ENCODE measurements at regions not wholly inside any gene's neighbourhood (a gene's known extent, or its start where the extent isn't known, plus 50 kb on each side); places are given as distances from the start of the nearest gene placed in this dataset.

DNA sequence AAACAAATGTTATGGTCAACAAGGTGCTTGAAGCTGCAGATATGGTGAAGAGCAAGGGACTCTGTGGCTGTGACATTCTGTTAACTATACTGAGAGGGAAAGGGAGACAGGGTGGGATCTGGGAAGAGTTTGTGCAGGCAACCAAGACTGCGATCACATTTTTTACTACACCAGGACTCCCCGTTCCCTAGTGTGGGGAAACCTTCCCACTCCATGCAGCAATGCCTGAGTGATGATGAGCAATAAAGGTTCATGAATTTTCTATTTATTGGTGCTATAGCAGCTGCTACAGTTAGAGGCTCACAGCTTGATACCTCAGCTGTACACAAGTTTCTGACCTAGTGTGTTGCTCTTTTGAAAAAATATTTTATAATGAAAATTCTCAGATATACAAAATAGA lies 160.9 kb upstream of the SGO1 start:
- DNase-seq (ENCODE audit: low spot score): no peak
- CTCF ChIA-PET: no interaction called here
- POLR2A ChIA-PET (ENCODE audit: low non-redundant PET): no interaction called here
- H3K27ac ChIP-seq: no peak overlapping the region
- TF ChIP-seq, protein P1, sequence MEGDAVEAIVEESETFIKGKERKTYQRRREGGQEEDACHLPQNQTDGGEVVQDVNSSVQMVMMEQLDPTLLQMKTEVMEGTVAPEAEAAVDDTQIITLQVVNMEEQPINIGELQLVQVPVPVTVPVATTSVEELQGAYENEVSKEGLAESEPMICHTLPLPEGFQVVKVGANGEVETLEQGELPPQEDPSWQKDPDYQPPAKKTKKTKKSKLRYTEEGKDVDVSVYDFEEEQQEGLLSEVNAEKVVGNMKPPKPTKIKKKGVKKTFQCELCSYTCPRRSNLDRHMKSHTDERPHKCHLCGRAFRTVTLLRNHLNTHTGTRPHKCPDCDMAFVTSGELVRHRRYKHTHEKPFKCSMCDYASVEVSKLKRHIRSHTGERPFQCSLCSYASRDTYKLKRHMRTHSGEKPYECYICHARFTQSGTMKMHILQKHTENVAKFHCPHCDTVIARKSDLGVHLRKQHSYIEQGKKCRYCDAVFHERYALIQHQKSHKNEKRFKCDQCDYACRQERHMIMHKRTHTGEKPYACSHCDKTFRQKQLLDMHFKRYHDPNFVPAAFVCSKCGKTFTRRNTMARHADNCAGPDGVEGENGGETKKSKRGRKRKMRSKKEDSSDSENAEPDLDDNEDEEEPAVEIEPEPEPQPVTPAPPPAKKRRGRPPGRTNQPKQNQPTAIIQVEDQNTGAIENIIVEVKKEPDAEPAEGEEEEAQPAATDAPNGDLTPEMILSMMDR (conservative IDR thresholded peaks at IDR 0.05; ENCODE audit: low read depth): no peak

DNA sequence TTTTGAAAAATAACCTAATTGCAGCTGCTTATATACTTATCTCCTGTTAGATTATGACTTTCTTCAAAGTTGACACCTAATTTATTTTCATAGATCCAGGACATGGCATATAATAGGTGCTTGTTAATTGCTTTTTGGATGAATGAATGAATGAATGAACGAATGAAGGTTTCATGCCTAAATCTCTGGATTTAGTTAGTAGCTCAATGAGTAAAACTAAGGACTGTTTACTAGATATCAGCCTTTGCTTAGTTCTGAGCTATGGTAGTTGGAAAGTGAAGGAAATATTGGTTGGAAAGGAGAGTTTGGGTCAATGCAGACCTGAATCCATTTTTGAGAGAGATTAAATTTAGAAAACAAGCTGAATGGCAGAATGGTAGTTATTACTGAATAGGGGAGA lies 160.4 kb upstream of the SGO1 start:
- ChIA-PET CTCF (no interaction called here), POLR2A (ENCODE audit: low non-redundant PET) (no interaction called here)
- no peak for DNase-seq (ENCODE audit: low spot score)
- H3K27ac ChIP-seq: no peak overlapping the region
- TF ChIP-seq, protein P1 (conservative IDR thresholded peaks at IDR 0.05; ENCODE audit: low read depth): no peak

DNA sequence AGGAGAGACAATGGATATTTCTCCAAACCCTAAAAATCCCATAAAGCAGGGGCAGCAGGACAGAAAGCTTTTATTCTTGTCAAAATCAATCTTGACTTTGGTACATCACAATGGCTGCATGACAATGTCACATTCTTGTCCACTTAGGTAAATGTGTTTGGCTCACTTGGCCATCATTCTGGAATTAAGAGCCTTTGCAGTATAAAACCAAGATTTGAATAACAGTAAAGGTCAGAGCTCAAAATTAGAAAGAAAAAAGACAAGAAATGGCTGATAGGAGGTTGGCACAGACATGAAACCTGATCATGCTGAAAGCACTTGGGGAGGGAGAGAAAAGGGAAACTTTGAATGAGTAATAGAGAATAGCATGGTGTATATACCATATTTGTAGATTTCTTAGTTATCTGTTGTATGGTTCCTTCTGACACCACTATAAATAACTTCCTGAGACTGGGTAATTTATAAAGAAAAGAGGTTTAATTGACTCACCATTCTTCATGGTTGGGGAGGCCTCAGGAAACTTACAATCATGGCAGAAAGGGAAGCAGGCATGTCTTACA lies 158.5 kb upstream of the SGO1 start:
- no peak for DNase-seq (ENCODE audit: low spot score)
- TF ChIP-seq, protein P1 (conservative IDR thresholded peaks at IDR 0.05; ENCODE audit: low read depth): no peak
- no peak overlapping the region for H3K27ac ChIP-seq
- CTCF ChIA-PET: no interaction called here
- POLR2A ChIA-PET (ENCODE audit: low non-redundant PET): no interaction called here

DNA sequence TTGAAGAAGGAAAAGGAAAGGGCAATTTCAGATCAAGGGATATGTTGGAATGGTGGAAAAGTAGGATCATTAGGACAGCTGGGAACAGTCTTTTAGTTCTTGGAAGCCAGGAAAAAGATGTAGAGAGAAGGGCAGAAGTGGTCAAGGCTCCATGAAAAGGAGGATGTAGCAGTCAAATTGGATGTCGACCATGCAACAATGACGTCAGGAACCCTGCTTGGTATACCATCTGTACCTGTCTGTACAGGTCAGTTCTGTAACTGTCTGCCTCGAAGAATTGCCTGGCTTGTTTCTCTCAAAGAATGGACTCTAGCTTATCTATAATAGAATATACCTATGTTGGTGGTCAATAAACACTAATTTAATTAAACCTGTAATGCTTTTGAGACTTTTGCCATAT lies 157.8 kb upstream of the SGO1 start:
- ChIA-PET POLR2A (ENCODE audit: low non-redundant PET) (no interaction called here), CTCF (no interaction called here)
- no peak overlapping the region for H3K27ac ChIP-seq
- no peak for DNase-seq (ENCODE audit: low spot score)
- TF ChIP-seq, protein P1 (conservative IDR thresholded peaks at IDR 0.05; ENCODE audit: low read depth): no peak

DNA sequence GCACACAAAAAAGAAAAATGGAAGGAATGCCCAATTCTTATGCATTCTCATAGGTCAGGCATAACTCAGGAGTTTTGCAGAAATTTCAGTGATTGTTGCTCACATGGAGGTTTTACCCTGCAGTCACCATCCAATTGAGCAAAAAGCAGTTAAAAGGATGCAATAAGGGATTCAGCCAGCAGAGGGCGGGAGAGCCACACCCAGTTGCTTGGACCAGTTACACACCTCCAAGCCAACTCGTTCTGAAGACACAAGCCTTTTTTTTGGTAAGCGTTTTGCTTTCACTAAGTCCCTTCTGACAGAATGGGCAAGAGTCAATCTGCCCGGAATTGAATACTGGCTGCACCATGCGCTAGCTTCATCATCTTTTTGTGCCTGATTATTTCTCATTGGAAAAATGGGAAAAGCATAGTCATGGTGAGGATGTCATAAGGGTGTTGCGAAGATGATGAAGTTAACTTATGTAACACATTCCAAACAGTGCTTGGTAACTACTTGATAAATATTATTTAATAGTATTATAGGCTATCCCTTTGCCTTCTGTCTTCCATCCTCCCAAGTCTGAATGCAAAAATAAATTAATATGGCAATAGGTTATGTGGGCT lies 154.4 kb upstream of the SGO1 start:
- ChIA-PET POLR2A (ENCODE audit: low non-redundant PET) (no interaction called here), CTCF (no interaction called here)
- peak; percentile 25 for DNase-seq (ENCODE audit: low spot score)
- H3K27ac ChIP-seq: no peak overlapping the region
- TF ChIP-seq, protein P1 (conservative IDR thresholded peaks at IDR 0.05; ENCODE audit: low read depth): peak; percentile 86

DNA sequence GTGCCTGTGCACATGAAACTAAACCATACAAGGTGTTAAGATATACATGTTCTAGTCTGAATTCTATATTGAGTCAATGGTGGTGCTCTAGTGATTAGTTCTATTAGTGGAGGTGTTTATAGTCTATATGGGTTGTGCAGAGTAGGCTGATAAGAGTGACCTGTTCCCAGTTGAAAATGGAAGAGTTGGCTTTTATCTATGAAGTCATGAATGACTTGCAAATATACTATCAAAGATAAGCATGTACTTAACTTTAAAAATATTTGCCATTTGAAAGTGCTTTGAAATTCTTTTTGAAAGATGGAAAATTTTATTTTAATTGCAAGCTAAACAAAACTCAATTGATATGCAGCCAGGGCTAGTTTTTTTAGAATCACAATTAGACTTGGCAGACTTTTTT lies 150.6 kb upstream of the SGO1 start:
- no peak overlapping the region for H3K27ac ChIP-seq
- POLR2A ChIA-PET (ENCODE audit: low non-redundant PET): no interaction called here
- DNase-seq (ENCODE audit: low spot score): no peak
- CTCF ChIA-PET: no interaction called here
- TF ChIP-seq, protein P1 (conservative IDR thresholded peaks at IDR 0.05; ENCODE audit: low read depth): no peak
